ENCODE measurements at regions not wholly inside any gene's neighbourhood (a gene's known extent, or its start where the extent isn't known, plus 50 kb on each side); places are given as distances from the start of the nearest gene placed in this dataset.
"Not testable (repeated sequence)": the region's sequence is repeated elsewhere in the genome, so short reads cannot be mapped to it uniquely, and the experiment has no call there.

- not testable (repeated sequence) for H3K9me3 Mint-ChIP-seq; H3K4me3 Mint-ChIP-seq; DNase-seq; H3K27me3 Mint-ChIP-seq; H3K27ac Mint-ChIP-seq; H3K36me3 Mint-ChIP-seq; ATAC-seq (ENCODE audit: low read depth in 2 of 2); H3K4me1 Mint-ChIP-seq
These were observed 2829.6 kb downstream of the RPIA start for GRCh38 chr2:91520972-91521535.

GRCh38 chr2:91521944-91522343 lies 2830.5 kb downstream of the RPIA start:
- DNase-seq; H3K27me3 Mint-ChIP-seq; H3K27ac Mint-ChIP-seq; H3K4me3 Mint-ChIP-seq; H3K4me1 Mint-ChIP-seq; H3K9me3 Mint-ChIP-seq; ATAC-seq (ENCODE audit: low read depth in 2 of 2); H3K36me3 Mint-ChIP-seq: not testable (repeated sequence)

DNA sequence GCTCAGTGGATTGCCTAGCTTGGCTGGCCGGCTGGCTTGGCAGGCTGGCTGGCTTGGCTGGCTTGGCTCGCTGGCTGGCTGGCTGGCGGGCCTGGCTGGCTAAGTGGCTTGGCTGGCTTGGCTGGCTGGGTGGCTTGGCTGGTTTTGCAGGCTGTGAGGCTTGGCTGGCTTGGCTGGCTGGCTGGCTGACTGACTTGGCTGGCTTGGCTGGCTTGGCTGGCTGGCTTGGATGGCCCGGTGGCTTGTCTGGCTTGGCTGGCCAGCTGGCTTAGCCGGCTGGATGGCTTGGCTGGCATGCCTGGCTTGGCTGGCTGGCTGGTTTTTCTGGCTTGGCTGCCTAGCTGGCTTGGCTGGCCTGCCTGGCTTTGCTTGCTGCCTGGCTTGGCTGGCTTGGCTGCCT lies 2831.4 kb downstream of the RPIA start:
- H3K4me3 Mint-ChIP-seq; H3K27me3 Mint-ChIP-seq; ATAC-seq (ENCODE audit: low read depth in 2 of 2); H3K36me3 Mint-ChIP-seq; DNase-seq; H3K4me1 Mint-ChIP-seq; H3K27ac Mint-ChIP-seq; H3K9me3 Mint-ChIP-seq: not testable (repeated sequence)

- H3K4me3 Mint-ChIP-seq; H3K27me3 Mint-ChIP-seq; H3K27ac Mint-ChIP-seq; H3K36me3 Mint-ChIP-seq; H3K4me1 Mint-ChIP-seq; DNase-seq; ATAC-seq (ENCODE audit: low read depth in 2 of 2); H3K9me3 Mint-ChIP-seq: not testable (repeated sequence)
These were observed 2832.3 kb downstream of the RPIA start for GRCh38 chr2:91523751-91524150.

DNA sequence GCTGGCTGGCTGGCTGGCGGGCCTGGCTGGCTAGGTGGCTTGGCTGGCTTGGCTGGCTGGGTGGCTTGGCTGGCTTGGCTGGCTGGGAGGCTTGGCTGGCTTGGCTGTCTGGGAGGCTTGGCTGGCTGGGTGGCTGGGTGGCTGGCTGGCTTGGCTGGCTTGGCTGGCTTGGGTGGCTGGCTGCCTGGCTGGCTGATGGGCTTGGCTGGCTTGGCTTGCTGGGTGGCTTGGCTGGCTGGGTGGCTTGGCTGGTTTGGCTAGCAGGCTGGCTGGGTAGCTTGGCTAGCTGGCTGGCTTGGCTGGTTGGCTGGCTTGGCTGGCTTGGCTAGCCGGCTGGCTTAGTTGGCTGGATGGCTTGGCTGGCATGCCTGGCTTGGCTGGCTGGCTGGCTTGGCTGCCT lies 2834.1 kb downstream of the RPIA start:
- H3K27ac Mint-ChIP-seq; DNase-seq; H3K4me3 Mint-ChIP-seq; H3K36me3 Mint-ChIP-seq; H3K27me3 Mint-ChIP-seq; ATAC-seq (ENCODE audit: low read depth in 2 of 2); H3K4me1 Mint-ChIP-seq; H3K9me3 Mint-ChIP-seq: not testable (repeated sequence)

DNA sequence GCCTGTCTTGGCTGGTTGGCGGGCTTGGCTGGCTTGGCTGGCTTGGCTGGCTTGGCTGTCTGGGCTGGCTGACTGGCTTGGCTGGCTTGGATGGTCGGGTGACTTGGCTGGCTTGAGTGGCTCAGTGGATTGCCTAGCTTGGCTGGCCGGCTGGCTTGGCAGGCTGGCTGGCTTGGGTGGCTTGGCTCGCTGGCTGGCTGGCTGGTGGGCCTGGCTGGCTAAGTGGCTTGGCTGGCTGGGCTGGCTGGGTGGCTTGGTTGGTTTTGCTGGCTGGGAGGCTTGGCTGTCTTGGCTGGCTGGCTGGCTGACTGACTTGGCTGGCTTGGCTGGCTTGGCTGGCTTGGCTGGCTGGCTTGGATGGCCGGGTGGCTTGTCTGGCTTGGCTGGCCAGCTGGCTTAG lies 2834.6 kb downstream of the RPIA start:
- DNase-seq; H3K36me3 Mint-ChIP-seq; H3K27me3 Mint-ChIP-seq; H3K4me3 Mint-ChIP-seq; H3K4me1 Mint-ChIP-seq; H3K9me3 Mint-ChIP-seq; ATAC-seq (ENCODE audit: low read depth in 2 of 2); H3K27ac Mint-ChIP-seq: not testable (repeated sequence)

- not testable (repeated sequence) for H3K27me3 Mint-ChIP-seq; DNase-seq; H3K36me3 Mint-ChIP-seq; H3K4me1 Mint-ChIP-seq; ATAC-seq (ENCODE audit: low read depth in 2 of 2); H3K9me3 Mint-ChIP-seq; H3K4me3 Mint-ChIP-seq; H3K27ac Mint-ChIP-seq
These were observed 2835.6 kb downstream of the RPIA start for GRCh38 chr2:91527056-91527455.

DNA sequence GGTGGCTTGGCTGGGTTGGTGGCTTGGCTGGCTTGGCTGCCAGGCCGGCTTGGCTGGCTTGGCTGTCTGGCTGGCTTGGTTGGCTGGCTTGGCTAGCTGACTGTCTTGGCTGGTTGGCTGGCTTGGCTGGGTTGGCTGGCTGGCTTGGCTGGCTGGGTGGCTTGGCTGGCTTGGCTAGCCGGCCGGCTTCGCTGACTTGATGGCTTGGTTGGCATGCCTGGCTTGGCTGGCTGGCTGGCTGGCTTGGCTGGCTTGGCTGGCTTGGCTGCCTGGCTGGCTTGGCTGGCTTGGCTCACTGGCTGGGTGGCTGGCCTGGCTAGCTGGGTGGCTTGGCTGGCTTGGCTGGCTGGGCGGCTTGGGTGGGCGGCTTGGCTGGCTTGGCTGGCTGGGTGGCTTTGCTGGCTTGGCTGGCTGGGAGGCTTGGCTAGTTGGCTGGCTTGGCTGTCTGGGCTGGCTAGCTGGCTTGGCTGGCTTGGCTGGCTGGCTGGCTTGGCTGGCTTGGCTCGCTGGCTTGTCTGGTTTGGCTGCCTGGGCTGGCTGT lies 2836.1 kb downstream of the RPIA start:
- H3K36me3 Mint-ChIP-seq; DNase-seq; ATAC-seq (ENCODE audit: low read depth in 2 of 2); H3K4me1 Mint-ChIP-seq; H3K9me3 Mint-ChIP-seq; H3K27me3 Mint-ChIP-seq; H3K27ac Mint-ChIP-seq: not testable (repeated sequence)
- H3K4me3 Mint-ChIP-seq = peak overlapping the region in 1 of 8 donors; percentile 21

GRCh38 chr2:91528361-91528760 lies 2836.9 kb downstream of the RPIA start:
- ATAC-seq (ENCODE audit: low read depth in 2 of 2); H3K27me3 Mint-ChIP-seq; H3K36me3 Mint-ChIP-seq; H3K4me1 Mint-ChIP-seq; H3K4me3 Mint-ChIP-seq; H3K27ac Mint-ChIP-seq; H3K9me3 Mint-ChIP-seq; DNase-seq: not testable (repeated sequence)

- ATAC-seq (ENCODE audit: low read depth in 2 of 2); H3K27ac Mint-ChIP-seq; H3K4me3 Mint-ChIP-seq; H3K36me3 Mint-ChIP-seq; H3K9me3 Mint-ChIP-seq; DNase-seq; H3K27me3 Mint-ChIP-seq; H3K4me1 Mint-ChIP-seq: not testable (repeated sequence)
These were observed 2844.6 kb downstream of the RPIA start for GRCh38 chr2:91536109-91536508.

DNA sequence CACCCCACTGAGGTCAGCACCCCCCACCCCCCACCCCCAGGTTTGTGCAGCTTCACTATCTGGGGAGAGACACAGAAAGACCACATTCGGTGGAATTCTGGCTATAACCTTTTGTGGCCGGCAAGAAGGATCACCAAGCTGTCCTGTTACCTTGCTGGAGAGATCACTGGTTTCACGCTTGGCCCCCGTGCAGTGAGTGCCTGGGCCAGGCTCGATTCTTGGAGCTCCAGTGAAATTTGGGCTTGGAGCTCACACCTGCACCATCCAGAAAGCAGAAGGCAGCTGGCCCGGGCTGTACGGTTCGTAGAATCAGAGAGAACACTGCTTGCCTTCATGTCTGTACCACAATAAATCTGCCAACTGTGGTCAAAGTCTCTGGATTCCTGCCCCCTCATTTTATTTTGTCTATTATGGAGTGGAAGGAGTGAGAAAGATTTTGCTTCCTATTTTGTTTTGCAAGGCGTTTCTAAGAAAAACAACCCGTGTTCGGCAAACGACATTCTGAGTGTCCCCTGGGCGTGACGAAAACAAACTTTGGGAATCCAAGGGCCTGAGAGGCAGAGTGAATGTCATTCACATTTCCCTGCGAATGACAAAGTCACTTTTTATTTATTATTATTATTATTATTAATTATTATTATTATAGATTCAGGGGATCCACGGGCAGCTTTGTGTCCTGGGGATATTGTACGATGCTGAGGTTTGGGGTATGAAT lies 2845.2 kb downstream of the RPIA start:
- not testable (repeated sequence) for H3K27ac Mint-ChIP-seq; ATAC-seq (ENCODE audit: low read depth in 2 of 2); H3K36me3 Mint-ChIP-seq; H3K4me3 Mint-ChIP-seq; DNase-seq; H3K4me1 Mint-ChIP-seq; H3K9me3 Mint-ChIP-seq; H3K27me3 Mint-ChIP-seq

GRCh38 chr2:91549316-91549715 lies 2857.8 kb downstream of the RPIA start:
- not testable (repeated sequence) for H3K27me3 Mint-ChIP-seq; ATAC-seq (ENCODE audit: low read depth in 2 of 2); DNase-seq; H3K9me3 Mint-ChIP-seq; H3K36me3 Mint-ChIP-seq; H3K4me3 Mint-ChIP-seq; H3K27ac Mint-ChIP-seq; H3K4me1 Mint-ChIP-seq

GRCh38 chr2:91558234-91558633 lies 2866.8 kb downstream of the RPIA start:
- not testable (repeated sequence) for H3K4me3 Mint-ChIP-seq; ATAC-seq (ENCODE audit: low read depth in 2 of 2); H3K27ac Mint-ChIP-seq; DNase-seq; H3K4me1 Mint-ChIP-seq; H3K27me3 Mint-ChIP-seq
- Mint-ChIP-seq H3K36me3 (peaks cover 0 to 24% of the 10 kb centered on the region in 2 donors), H3K9me3 (peaks cover 8 to 23% (median 16%) of the 10 kb centered on the region in 7 donors)

DNA sequence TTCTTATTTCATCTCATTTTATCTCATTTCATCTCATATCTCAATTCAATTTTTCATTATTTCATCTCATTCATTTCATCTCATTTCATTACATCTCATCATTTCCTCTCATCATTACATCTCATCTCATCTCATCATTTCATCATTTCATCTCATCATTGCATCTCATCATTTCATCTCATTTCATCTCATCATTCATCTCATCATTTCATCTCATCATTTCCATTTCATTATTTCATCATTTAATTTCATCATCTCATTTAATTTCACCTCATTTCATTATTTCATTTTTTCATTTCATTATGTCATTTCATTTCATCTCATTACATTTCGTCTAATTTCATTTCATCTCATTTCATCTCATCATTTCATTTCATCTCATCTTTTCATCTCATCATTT lies 2867.8 kb downstream of the RPIA start:
- Mint-ChIP-seq H3K36me3 (peaks cover 0 to 24% of the 10 kb centered on the region in 2 donors), H3K9me3 (peaks cover 8 to 23% (median 16%) of the 10 kb centered on the region in 7 donors), H3K27ac (peak overlapping the region in 1 of 6 donors; percentile 65), H3K4me3 (peak overlapping the region in 1 of 8 donors; percentile 1)
- not testable (repeated sequence) for H3K4me1 Mint-ChIP-seq; H3K27me3 Mint-ChIP-seq; ATAC-seq (ENCODE audit: low read depth in 2 of 2); DNase-seq

All from naive B cell (primary cell).